ENCODE measurements at regions not wholly inside any gene's neighbourhood (a gene's known extent, or its start where the extent isn't known, plus 50 kb on each side); places are given as distances from the start of the nearest gene placed in this dataset.

DNA sequence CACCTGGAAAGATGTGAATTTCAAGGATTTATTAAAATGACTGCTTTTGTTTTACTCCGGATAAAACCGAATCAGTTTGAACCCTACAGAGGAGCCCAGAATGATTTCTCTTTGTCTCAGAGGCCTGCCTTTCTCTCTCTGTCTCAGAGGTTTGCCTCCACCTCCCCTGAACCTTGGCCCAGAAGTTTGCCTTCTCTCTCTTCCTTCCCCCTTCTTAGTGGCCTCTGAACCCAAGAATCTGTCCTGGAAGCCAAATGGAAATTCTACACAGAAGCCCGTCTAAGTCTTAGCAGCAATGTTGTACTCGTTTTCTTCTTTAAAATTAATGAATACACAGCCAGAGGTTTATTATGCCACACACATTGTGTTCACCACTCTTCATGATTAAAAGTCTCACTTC is 200.7 kb downstream of the SOCS6 start:
- no peak overlapping the region for H3K27ac Mint-ChIP-seq

DNA sequence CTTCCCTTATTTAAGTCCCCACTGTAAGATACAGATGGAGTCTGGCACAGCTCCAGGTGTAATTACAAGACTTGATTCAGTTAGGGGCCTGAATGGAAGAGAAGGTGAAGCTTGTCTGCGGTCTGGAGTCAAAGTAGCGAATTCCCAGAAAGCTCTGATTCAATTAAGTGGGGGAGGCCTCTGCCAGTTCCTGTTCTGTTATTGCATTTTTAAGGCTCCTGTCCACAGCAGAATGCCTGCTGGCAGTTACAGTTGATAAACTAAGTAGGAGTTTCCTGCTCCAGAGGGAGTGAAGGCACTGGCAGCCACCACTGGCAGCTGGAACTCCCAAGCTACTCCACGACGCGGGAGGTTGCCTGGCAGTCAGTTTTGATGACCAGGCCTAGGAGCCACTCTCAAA is 181.1 kb downstream of the SOCS6 start:
- no peaks in the 10 kb centered on the region for H3K27me3 Mint-ChIP-seq
- H3K4me3 Mint-ChIP-seq (ENCODE audit: low read depth), result no peak overlapping the region
- no peak overlapping the region for H3K27ac Mint-ChIP-seq
- DNase-seq (ENCODE audit: low spot score, unreplicated experiment), result no peak
- TF ChIP-seq, protein P1, sequence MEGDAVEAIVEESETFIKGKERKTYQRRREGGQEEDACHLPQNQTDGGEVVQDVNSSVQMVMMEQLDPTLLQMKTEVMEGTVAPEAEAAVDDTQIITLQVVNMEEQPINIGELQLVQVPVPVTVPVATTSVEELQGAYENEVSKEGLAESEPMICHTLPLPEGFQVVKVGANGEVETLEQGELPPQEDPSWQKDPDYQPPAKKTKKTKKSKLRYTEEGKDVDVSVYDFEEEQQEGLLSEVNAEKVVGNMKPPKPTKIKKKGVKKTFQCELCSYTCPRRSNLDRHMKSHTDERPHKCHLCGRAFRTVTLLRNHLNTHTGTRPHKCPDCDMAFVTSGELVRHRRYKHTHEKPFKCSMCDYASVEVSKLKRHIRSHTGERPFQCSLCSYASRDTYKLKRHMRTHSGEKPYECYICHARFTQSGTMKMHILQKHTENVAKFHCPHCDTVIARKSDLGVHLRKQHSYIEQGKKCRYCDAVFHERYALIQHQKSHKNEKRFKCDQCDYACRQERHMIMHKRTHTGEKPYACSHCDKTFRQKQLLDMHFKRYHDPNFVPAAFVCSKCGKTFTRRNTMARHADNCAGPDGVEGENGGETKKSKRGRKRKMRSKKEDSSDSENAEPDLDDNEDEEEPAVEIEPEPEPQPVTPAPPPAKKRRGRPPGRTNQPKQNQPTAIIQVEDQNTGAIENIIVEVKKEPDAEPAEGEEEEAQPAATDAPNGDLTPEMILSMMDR (IDR thresholded peaks at IDR 0.05; ENCODE audit: unreplicated experiment), result no peak
- H3K4me1 Mint-ChIP-seq (ENCODE audit: low read depth), result no peaks in the 10 kb centered on the region
- H3K36me3 Mint-ChIP-seq (ENCODE audit: insufficient read depth), result no peaks in the 10 kb centered on the region
- H3K9me3 Mint-ChIP-seq (ENCODE audit: low read depth), result no peaks in the 10 kb centered on the region

More for the DNA sequence above, 200.7 kb downstream of the SOCS6 start:
- H3K4me1 Mint-ChIP-seq (ENCODE audit: low read depth), result no peaks in the 10 kb centered on the region
- H3K27me3 Mint-ChIP-seq, result peaks cover 6% of the 10 kb centered on the region
- peaks cover 3% of the 10 kb centered on the region for H3K9me3 Mint-ChIP-seq (ENCODE audit: low read depth)
- no peaks in the 10 kb centered on the region for H3K36me3 Mint-ChIP-seq (ENCODE audit: insufficient read depth)
- TF ChIP-seq, protein P1 (IDR thresholded peaks at IDR 0.05; ENCODE audit: unreplicated experiment), result no peak
- no peak overlapping the region for H3K4me3 Mint-ChIP-seq (ENCODE audit: low read depth)
- no peak for DNase-seq (ENCODE audit: low spot score, unreplicated experiment)

DNA sequence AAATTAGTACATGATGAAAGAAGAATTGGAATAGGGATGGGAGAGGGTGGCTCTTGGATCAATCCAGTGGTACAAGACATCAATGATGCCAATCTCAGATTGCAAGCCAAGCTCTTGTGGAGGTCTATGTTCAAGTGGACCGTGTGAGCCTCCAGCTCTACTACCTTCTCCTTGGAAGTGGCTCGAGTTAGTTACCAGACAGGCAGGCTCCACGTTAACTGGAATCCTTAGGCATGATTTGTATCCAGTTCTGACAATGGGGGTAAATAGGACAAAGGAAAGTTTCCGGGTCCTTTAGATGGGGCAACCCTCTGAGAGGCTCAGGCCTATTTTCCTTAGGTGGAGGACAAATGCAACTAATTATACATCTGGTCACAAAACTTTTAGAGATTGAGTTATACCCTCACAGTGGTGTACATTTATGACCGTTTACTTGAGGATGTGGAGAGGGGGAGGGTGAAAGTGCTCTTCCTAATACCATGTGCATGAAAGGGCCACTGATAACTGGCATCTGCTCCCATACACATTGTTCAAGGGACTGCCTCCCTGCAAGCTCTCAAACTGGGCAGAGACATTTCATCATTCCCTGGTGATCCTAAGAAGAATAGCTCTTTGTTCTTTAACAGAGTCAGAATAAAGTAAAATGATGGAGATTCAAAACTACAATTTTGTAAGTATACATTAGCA is 180.2 kb downstream of the SOCS6 start:
- DNase-seq (ENCODE audit: low spot score, unreplicated experiment), result no peak
- no peak overlapping the region for H3K4me3 Mint-ChIP-seq (ENCODE audit: low read depth)
- TF ChIP-seq, protein P1 (IDR thresholded peaks at IDR 0.05; ENCODE audit: unreplicated experiment), result no peak
- no peaks in the 10 kb centered on the region for H3K36me3 Mint-ChIP-seq (ENCODE audit: insufficient read depth)
- peaks cover 3% of the 10 kb centered on the region for H3K4me1 Mint-ChIP-seq (ENCODE audit: low read depth)
- H3K27me3 Mint-ChIP-seq, result peaks cover 3% of the 10 kb centered on the region
- H3K9me3 Mint-ChIP-seq (ENCODE audit: low read depth), result no peaks in the 10 kb centered on the region
- no peak overlapping the region for H3K27ac Mint-ChIP-seq

DNA sequence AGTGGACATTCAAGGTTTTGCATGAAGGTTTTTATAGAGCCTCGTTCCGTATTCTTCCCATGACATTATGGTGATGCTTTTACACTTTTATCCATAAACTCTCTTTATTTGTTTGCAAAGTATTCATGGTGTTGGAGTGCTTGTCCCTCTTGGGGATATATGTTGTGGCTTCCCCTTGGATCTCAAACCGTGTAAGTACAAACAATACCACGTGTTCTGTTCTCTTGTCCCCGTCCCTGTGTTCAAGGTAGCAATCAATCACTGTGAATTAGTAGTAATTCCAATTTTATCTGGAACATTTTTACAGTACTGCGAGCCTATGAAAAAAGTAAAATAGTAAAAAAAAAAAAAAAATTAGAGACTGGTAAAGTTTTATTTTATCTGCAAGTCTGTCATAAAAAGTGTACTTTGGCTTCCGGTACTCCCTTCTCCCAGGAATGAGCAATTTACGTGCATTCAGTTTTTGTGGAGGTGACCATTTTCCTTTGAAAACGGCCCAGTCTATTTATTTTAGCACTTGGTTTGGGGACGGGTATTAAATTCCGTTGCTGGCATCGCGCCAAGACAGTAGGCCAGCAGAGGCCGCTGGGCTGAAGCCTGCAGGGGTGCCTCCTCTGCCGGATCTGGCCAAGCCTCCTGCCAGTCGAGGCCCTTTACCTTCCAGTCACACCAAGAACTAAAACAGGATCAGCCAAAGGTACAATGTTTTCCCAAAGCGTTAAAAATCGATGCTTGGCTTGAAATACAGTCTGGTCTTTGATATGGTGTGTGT is 175.7 kb downstream of the SOCS6 start:
- peak overlapping the region; percentile 72 for H3K4me3 Mint-ChIP-seq (ENCODE audit: low read depth)
- DNase-seq (ENCODE audit: low spot score, unreplicated experiment), result peak; percentile 37
- H3K9me3 Mint-ChIP-seq (ENCODE audit: low read depth), result no peaks in the 10 kb centered on the region
- H3K27me3 Mint-ChIP-seq, result peaks cover 22% of the 10 kb centered on the region
- peaks cover 3% of the 10 kb centered on the region for H3K4me1 Mint-ChIP-seq (ENCODE audit: low read depth)
- H3K36me3 Mint-ChIP-seq (ENCODE audit: insufficient read depth), result no peaks in the 10 kb centered on the region
- peak overlapping the region; percentile 69 for H3K27ac Mint-ChIP-seq
- TF ChIP-seq, protein P1 (IDR thresholded peaks at IDR 0.05; ENCODE audit: unreplicated experiment), result peak; percentile 47

DNA sequence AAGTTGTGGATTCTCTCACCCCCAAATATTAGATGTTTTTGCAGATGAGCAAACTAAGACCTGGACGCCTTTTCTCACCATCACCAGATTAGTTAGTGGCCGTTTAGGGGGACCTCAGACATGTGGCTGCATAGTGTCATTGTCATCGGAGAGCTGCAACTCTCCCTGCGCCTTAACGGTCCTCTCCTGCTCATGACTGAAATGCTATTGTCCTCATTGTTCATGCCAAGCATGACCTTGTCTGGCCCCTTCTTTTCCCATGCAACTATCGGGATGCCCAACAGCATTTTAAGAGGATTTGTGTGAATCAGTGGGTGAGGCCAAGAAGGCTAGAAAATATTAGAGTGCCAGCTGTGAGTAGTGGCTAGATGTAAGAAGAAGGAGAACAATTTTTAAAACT is 174.2 kb downstream of the SOCS6 start:
- no peaks in the 10 kb centered on the region for H3K36me3 Mint-ChIP-seq (ENCODE audit: insufficient read depth)
- H3K9me3 Mint-ChIP-seq (ENCODE audit: low read depth), result no peaks in the 10 kb centered on the region

More for the DNA sequence above, 174.2 kb downstream of the SOCS6 start:
- TF ChIP-seq, protein P1 (IDR thresholded peaks at IDR 0.05; ENCODE audit: unreplicated experiment), result no peak
- Mint-ChIP-seq H3K27me3 (peaks cover 22% of the 10 kb centered on the region), H3K4me3 (ENCODE audit: low read depth) (no peak overlapping the region), H3K27ac (no peak overlapping the region), H3K4me1 (ENCODE audit: low read depth) (peaks cover 3% of the 10 kb centered on the region)
- no peak for DNase-seq (ENCODE audit: low spot score, unreplicated experiment)
